ENCODE measurements at regions not wholly inside any gene's neighbourhood (a gene's known extent, or its start where the extent isn't known, plus 50 kb on each side); places are given as distances from the start of the nearest gene placed in this dataset.

DNA sequence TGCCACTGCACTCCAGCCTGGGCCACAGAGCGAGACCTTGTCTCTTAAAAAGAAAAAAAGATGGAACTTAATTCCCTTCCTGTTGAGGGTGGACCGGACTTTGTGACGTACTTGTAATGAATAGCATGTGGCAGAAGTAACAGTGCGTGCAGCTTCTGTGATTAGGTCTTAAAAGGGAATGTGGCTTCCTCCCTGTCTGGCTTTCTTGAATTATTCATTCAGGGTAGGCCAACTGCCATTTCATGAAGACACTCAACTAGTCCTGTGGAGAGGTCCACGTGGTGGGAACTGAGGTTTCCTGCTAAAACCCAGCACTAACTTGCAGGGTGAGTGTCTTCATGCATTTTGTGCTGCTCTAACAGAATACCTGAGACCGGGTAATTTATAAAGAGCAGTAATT lies 98.9 kb upstream of the PIAS1 start:
- Histone ChIP-seq H3K27ac (peak overlapping the region; percentile 10 to 43), H3K4me3 (no peak overlapping the region)
- DNase-seq (ENCODE audit: low spot score), result no peak
- TF ChIP-seq, protein P1, sequence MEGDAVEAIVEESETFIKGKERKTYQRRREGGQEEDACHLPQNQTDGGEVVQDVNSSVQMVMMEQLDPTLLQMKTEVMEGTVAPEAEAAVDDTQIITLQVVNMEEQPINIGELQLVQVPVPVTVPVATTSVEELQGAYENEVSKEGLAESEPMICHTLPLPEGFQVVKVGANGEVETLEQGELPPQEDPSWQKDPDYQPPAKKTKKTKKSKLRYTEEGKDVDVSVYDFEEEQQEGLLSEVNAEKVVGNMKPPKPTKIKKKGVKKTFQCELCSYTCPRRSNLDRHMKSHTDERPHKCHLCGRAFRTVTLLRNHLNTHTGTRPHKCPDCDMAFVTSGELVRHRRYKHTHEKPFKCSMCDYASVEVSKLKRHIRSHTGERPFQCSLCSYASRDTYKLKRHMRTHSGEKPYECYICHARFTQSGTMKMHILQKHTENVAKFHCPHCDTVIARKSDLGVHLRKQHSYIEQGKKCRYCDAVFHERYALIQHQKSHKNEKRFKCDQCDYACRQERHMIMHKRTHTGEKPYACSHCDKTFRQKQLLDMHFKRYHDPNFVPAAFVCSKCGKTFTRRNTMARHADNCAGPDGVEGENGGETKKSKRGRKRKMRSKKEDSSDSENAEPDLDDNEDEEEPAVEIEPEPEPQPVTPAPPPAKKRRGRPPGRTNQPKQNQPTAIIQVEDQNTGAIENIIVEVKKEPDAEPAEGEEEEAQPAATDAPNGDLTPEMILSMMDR (IDR thresholded peaks at IDR 0.05), result no peak

GRCh38 chr15:67957435-67958132 lies 96.5 kb upstream of the PIAS1 start:
- DNase-seq (ENCODE audit: low spot score), result no peak
- Histone ChIP-seq H3K27ac (peak overlapping the region in 1 of 2 donors; percentile 37), H3K4me3 (no peak overlapping the region)
- TF ChIP-seq, protein P1 (IDR thresholded peaks at IDR 0.05), result no peak

GRCh38 chr15:67967871-67968431 lies 86.2 kb upstream of the PIAS1 start:
- TF ChIP-seq, protein P1 (IDR thresholded peaks at IDR 0.05), result no peak
- Histone ChIP-seq H3K4me3 (peak overlapping the region; percentile 72), H3K27ac (peak overlapping the region; percentile 28 to 42)
- DNase-seq (ENCODE audit: low spot score), result peak; percentile 89

GRCh38 chr15:67968564-67968963 lies 85.6 kb upstream of the PIAS1 start:
- TF ChIP-seq, protein P1 (IDR thresholded peaks at IDR 0.05), result no peak

DNA sequence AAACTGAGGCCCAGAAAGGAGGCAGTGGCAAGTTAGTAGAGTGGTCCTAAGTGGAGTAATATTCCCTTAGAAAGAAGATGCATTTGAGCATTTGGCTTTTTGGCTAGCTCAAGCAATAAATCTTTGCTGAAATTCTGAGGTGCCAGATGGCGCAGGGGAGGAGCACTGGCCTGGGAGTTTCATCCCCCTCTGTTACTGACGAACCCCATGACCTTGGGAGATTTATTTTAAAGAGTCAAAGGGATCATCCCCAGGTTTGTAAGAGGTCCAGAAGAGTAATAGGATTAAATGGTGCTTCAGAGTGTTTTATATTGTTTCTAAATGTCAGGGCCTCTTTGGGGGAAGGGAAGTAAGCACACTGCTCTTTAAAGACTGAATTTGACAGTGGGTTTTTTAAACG lies 85.1 kb upstream of the PIAS1 start:
- no peak for DNase-seq (ENCODE audit: low spot score)
- TF ChIP-seq, protein P1 (IDR thresholded peaks at IDR 0.05), result no peak
- Histone ChIP-seq H3K27ac (no peak overlapping the region), H3K4me3 (no peak overlapping the region)

More at GRCh38 chr15:67968564-67968963, 85.6 kb upstream of the PIAS1 start:
- no peak for DNase-seq (ENCODE audit: low spot score)
- Histone ChIP-seq H3K4me3 (peak overlapping the region; percentile 72), H3K27ac (no peak overlapping the region)

DNA sequence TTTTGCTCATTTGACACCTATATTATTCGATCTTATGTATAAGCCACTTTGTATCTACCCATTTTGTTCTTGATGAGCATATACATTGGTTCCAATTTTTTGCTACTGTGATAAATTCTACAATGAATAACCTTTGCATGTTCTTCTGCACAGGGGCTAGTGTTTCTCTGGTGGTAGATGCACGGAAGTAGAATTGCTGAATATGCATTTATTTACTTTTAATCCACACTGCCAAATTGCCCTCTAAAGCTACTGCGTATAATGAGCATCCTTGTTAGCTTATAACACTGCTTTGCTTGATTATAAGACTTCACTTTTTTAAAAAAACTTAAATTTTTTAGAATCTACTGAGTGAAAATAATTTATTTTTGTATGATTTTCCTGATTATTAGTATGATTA lies 84.2 kb upstream of the PIAS1 start:
- no peak for DNase-seq (ENCODE audit: low spot score)
- TF ChIP-seq, protein P1 (IDR thresholded peaks at IDR 0.05), result no peak
- H3K27ac ChIP-seq, result no peak overlapping the region
- no peak overlapping the region for H3K4me3 ChIP-seq

DNA sequence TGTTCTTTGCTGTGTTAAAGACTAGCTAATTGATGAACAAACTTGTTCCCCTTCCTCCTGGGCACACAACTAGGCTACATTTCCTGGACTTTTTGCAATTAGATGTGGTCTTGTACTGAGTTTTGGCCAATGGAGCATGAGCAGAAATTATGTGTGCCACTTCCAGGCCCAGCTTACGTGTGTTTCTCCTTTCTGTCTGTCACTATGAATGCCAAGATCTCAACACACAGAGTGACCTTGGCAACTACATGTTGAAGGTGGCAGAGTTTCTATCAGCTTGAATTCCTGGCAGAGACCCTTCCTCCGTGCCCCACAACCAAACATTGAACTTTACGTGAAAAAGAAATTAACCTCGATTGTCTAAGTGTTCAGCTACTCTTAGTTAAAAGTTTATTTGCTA lies 81.7 kb upstream of the PIAS1 start:
- no peak for DNase-seq (ENCODE audit: low spot score)
- TF ChIP-seq, protein P1 (IDR thresholded peaks at IDR 0.05), result no peak
- Histone ChIP-seq H3K27ac (no peak overlapping the region), H3K4me3 (no peak overlapping the region)
